GM08714 (cell line): ENCODE measurements at regions not wholly inside any gene's neighbourhood (a gene's known extent, or its start where the extent isn't known, plus 50 kb on each side); places are given as distances from the start of the nearest gene placed in this dataset.

ENCODE experiments used
- H3K4me3 ChIP-seq: fragments of 200-500 bp; sonication (Bioruptor generic); 2 replicates; pipeline ENCODE4 v1.5.1; 2014; ENCODE audit warnings: mild to moderate bottlenecking, low read length, inconsistent platforms
- ZNF274 ChIP-seq: IDR thresholded peaks from 2 replicates; pipeline ENCODE4 v1.6.1; 2012; ENCODE audit warnings: mild to moderate bottlenecking, low read depth, low read length

DNA sequence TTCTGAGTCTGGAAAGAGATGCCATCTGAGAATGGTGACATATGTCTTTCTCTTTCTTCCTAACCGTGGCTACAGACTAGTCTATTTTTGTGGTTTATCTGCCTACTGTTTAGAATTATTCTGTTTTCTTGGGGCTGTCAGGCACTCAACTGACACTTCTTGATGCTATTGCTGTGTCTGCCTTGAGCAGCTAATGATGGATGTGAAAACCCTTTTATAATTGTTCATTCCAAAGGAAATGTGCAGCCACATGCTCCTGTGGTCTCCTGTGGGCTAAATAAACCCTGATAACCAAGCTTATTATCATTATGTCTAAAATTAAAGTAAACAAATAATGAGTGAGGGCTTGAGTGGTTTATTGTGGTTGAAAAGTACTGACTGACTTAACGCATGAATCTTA, 52.7 kb upstream of the CXADR start:
- TF ChIP-seq ZNF274 = no peak
- H3K4me3 ChIP-seq = no peak overlapping the region

GRCh38 chr21:17461014-17461413, 51.8 kb upstream of the CXADR start:
- no peak overlapping the region for H3K4me3 ChIP-seq
- no peak for TF ChIP-seq ZNF274

- H3K4me3 ChIP-seq = no peak overlapping the region
- no peak for TF ChIP-seq ZNF274
Observed at GRCh38 chr21:17461582-17461981, 51.3 kb upstream of the CXADR start.

DNA sequence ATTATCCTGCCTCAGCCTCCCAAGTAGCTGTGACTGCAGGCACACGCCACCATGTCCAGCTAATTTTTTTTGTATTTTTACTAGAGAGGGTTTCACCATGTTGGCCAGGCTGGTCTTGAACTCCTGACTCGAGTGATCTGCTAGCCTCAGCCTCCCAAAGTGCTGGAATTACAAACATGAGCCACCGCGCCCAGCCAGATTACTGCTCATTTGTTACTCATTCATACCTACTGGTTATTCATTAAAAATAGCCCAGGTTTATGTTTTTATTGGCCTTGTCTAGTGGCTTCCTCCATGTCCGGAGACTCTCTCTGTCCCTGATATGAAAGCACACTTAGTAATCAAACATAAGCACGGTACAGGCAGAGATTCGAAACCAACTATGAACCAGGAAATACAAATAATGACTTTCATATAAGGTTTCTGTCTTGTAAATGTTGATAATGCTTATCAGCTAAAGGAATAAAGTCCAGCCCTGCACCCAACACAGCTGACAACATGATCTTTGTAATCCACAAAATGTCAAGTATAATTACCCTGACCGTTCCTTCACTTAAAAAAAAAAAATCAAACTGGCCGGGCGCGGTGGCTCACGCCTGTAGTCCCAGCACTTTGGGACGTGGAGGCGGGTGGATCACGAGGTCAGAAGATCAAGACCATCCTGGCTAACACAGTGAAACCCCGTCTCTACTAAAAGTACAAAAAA, 50.4 kb upstream of the CXADR start:
- TF ChIP-seq ZNF274 = no peak
- no peak overlapping the region for H3K4me3 ChIP-seq
